ENCODE measurements at regions not wholly inside any gene's neighbourhood (a gene's known extent, or its start where the extent isn't known, plus 50 kb on each side); places are given as distances from the start of the nearest gene placed in this dataset.

GRCh38 chr20:11792568-11792953, 125.1 kb upstream of the BTBD3 start:
- CTCF ChIA-PET, result no interaction called here
- intact Hi-C loops (cut with micrococcal nuclease; ENCODE audit: unreplicated experiment), result no loop called here
- Mint-ChIP-seq H3K27ac (ENCODE audit: unreplicated experiment) (peak overlapping the region; percentile 60), H3K9me3 (ENCODE audit: low read depth, unreplicated experiment) (peaks cover 3% of the 10 kb centered on the region), H3K4me1 (ENCODE audit: low read depth, unreplicated experiment) (peaks cover 19% of the 10 kb centered on the region), H3K36me3 (ENCODE audit: insufficient read depth, unreplicated experiment) (no peaks in the 10 kb centered on the region), H3K27me3 (ENCODE audit: unreplicated experiment) (no peaks in the 10 kb centered on the region), H3K4me3 (ENCODE audit: low read depth, unreplicated experiment) (no peak overlapping the region)
- TF ChIP-seq, protein P1, sequence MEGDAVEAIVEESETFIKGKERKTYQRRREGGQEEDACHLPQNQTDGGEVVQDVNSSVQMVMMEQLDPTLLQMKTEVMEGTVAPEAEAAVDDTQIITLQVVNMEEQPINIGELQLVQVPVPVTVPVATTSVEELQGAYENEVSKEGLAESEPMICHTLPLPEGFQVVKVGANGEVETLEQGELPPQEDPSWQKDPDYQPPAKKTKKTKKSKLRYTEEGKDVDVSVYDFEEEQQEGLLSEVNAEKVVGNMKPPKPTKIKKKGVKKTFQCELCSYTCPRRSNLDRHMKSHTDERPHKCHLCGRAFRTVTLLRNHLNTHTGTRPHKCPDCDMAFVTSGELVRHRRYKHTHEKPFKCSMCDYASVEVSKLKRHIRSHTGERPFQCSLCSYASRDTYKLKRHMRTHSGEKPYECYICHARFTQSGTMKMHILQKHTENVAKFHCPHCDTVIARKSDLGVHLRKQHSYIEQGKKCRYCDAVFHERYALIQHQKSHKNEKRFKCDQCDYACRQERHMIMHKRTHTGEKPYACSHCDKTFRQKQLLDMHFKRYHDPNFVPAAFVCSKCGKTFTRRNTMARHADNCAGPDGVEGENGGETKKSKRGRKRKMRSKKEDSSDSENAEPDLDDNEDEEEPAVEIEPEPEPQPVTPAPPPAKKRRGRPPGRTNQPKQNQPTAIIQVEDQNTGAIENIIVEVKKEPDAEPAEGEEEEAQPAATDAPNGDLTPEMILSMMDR (IDR thresholded peaks at IDR 0.05; ENCODE audit: unreplicated experiment), result no peak
- BruUV-seq (replicated peaks), result no TSS peak
- no peak for DNase-seq

DNA sequence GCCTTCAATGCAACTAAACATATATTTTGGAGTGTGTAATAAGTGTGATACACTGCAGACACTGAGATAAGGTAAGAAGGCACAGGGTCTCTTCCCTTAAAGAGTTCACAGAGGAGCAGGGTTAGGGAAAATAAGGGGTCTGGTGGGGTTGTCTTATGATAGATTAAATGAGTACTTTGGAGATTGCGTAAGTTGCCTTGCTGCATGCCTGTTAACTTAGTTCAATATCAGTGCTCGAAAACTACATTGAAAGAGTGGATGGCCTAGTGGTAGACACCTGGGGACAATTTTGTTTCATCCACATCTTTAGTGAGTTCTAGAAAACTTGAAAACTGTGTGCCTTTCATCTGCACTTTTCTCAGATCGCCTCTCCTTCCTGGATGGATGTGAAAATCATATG, 123.2 kb upstream of the BTBD3 start:
- peaks cover 3% of the 10 kb centered on the region for H3K9me3 Mint-ChIP-seq (ENCODE audit: low read depth, unreplicated experiment)
- no peak for DNase-seq
- H3K4me3 Mint-ChIP-seq (ENCODE audit: low read depth, unreplicated experiment), result no peak overlapping the region
- CTCF ChIA-PET, result interaction anchor here (0.7 kb wide), 1 partner anchor 60 kb away, joined by 3 read pairs; no protein-coding TSS in a partner anchor
- H3K27me3 Mint-ChIP-seq (ENCODE audit: unreplicated experiment), result no peaks in the 10 kb centered on the region
- H3K27ac Mint-ChIP-seq (ENCODE audit: unreplicated experiment), result no peak overlapping the region
- peaks cover 24% of the 10 kb centered on the region for H3K4me1 Mint-ChIP-seq (ENCODE audit: low read depth, unreplicated experiment)
- intact Hi-C loops (cut with micrococcal nuclease; ENCODE audit: unreplicated experiment), result no loop called here
- TF ChIP-seq, protein P1 (IDR thresholded peaks at IDR 0.05; ENCODE audit: unreplicated experiment), result no peak
- no peaks in the 10 kb centered on the region for H3K36me3 Mint-ChIP-seq (ENCODE audit: insufficient read depth, unreplicated experiment)
- BruUV-seq (replicated peaks), result no TSS peak

DNA sequence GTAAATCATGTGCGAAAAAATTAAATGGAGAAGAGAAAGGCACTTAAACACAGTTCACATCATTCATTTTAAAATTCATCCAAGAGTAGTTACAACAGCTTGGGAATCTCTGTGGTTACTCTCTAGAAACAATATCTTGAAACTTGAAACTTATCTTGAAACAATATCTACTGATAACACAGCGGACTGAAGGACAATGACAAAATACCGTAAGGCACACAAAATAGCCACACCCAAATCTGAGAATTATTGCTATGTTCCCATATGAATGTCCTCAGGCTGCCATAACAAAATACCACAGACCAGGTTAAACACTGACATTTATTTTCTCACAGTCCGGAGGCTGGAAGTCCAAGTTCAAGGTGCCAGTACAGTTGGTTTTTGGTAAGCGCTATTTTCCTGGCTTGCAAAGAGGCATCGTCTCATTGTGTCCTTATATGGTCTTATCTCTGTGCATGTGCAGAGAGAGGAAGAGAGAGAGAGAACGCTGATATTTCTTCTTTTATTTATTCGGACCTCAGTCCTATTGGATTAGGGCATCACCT, 122.5 kb upstream of the BTBD3 start:
- Mint-ChIP-seq H3K36me3 (ENCODE audit: insufficient read depth, unreplicated experiment) (no peaks in the 10 kb centered on the region), H3K27ac (ENCODE audit: unreplicated experiment) (no peak overlapping the region), H3K4me1 (ENCODE audit: low read depth, unreplicated experiment) (peaks cover 30% of the 10 kb centered on the region), H3K9me3 (ENCODE audit: low read depth, unreplicated experiment) (peaks cover 3% of the 10 kb centered on the region), H3K4me3 (ENCODE audit: low read depth, unreplicated experiment) (no peak overlapping the region), H3K27me3 (ENCODE audit: unreplicated experiment) (no peaks in the 10 kb centered on the region)
- TF ChIP-seq, protein P1 (IDR thresholded peaks at IDR 0.05; ENCODE audit: unreplicated experiment), result no peak
- no TSS peak for BruUV-seq (replicated peaks)
- CTCF ChIA-PET, result no interaction called here
- no peak for DNase-seq
- intact Hi-C loops (cut with micrococcal nuclease; ENCODE audit: unreplicated experiment), result no loop called here

DNA sequence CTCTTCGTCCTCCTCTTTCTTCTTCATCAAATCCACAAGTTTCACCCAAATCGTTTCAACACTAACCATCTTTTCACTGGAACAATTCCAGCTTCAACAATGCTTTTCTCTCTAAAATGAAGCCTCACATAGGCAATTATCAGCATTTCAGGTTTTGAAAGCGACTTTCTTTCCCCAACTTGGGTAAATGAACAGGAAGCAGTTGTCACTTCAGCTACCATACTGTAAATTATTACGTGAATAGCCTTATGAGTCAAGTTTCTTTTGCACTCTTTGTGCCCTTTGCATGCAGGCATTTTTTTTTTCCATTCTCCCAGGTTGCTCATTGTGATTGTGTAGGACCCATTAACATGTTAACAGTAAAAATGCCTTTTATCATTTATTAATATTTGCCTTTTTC, 121.7 kb upstream of the BTBD3 start:
- no TSS peak for BruUV-seq (replicated peaks)
- Mint-ChIP-seq H3K27me3 (ENCODE audit: unreplicated experiment) (no peaks in the 10 kb centered on the region), H3K4me1 (ENCODE audit: low read depth, unreplicated experiment) (peaks cover 30% of the 10 kb centered on the region), H3K27ac (ENCODE audit: unreplicated experiment) (no peak overlapping the region), H3K9me3 (ENCODE audit: low read depth, unreplicated experiment) (peaks cover 3% of the 10 kb centered on the region), H3K36me3 (ENCODE audit: insufficient read depth, unreplicated experiment) (no peaks in the 10 kb centered on the region), H3K4me3 (ENCODE audit: low read depth, unreplicated experiment) (no peak overlapping the region)
- intact Hi-C loops (cut with micrococcal nuclease; ENCODE audit: unreplicated experiment), result no loop called here
- TF ChIP-seq, protein P1 (IDR thresholded peaks at IDR 0.05; ENCODE audit: unreplicated experiment), result no peak
- CTCF ChIA-PET, result interaction anchor here (0.7 kb wide), 1 partner anchor 1816 kb away, joined by 3 read pairs; no protein-coding TSS in a partner anchor
- no peak for DNase-seq

Measured in Calu3 (cell line).